H1 (cell line): ENCODE measurements at regions not wholly inside any gene's neighbourhood (a gene's known extent, or its start where the extent isn't known, plus 50 kb on each side); places are given as distances from the start of the nearest gene placed in this dataset.

Experiments used
- CTCF ChIA-PET: fragments of 300-600 bp; sonication (Branson Sonifier 250); formaldehyde crosslinking; loops from one replicate; lab custom pipeline; 2021; ENCODE audit not compliant: partially characterized antibody; lab: Charles Lee
- POLR2A ChIA-PET: fragments of 300-600 bp; sonication (Branson Sonifier 250); formaldehyde crosslinking; loops from one replicate; lab custom pipeline; 2021; ENCODE audit warnings: inconsistent platforms; ENCODE audit not compliant: partially characterized antibody; lab: Charles Lee
- DNase-seq, 2 experiments: peaks; one replicate each; pipeline versions ENCODE4 v3.0.0 to v3.0.0-alpha.2; 2010 to 2022; ENCODE audit warnings: low spot score in 2 of 2, low read depth in 1 of 2, mixed read lengths in 1 of 2
- FAIRE-seq: peaks from 2 replicates; lab custom pipeline; 2011; peaks lifted over from hg19 to GRCh38; lab: Jason Lieb, UNC
- H2AFZ ChIP-seq: 2 replicates; pipeline ENCODE4 v1.8.1; 2012; ENCODE audit warnings: low read length, inconsistent platforms
- H2AK5ac ChIP-seq: 2 replicates; pipeline ENCODE4 v1.6.1; 2013; ENCODE audit warnings: low read depth, low read length
- H2BK120ac ChIP-seq: replicated peaks from 2 replicates; pipeline ENCODE3; 2013; ENCODE audit warnings: low read depth, low read length, inconsistent platforms
- H2BK12ac ChIP-seq: 2 replicates; pipeline ENCODE4 v1.6.1; 2013; ENCODE audit warnings: low read depth, low read length
- H2BK15ac ChIP-seq: 2 replicates; pipeline ENCODE4 v1.6.1; 2013; ENCODE audit warnings: low read length
- H2BK20ac ChIP-seq: 2 replicates; pipeline ENCODE4 v1.6.1; 2013; ENCODE audit warnings: low read length
- H2BK5ac ChIP-seq: 2 replicates; pipeline ENCODE4 v1.6.1; 2013; ENCODE audit warnings: low read depth, low read length
- H3K14ac ChIP-seq: 2 replicates; pipeline ENCODE4 v1.6.1; 2013; ENCODE audit warnings: inconsistent platforms; ENCODE audit not compliant: insufficient read length
- H3K18ac ChIP-seq: 2 replicates; pipeline ENCODE4 v1.6.1; 2013; ENCODE audit warnings: low read length; ENCODE audit errors: extremely low read depth
- H3K23ac ChIP-seq: 2 replicates; pipeline ENCODE4 v1.6.1; 2013; ENCODE audit warnings: inconsistent platforms; ENCODE audit not compliant: insufficient read length
- H3K23me2 ChIP-seq: 2 replicates; pipeline ENCODE4 v1.6.1; 2013; ENCODE audit warnings: low read depth, low read length
- H3K27ac ChIP-seq: 2 replicates; pipeline ENCODE4 v1.6.1; 2011; ENCODE audit warnings: low read depth, low read length, inconsistent platforms
- H3K27me3 ChIP-seq, 4 experiments: replicated peaks in 1 of 4; 1 replicate in 1 of 4; 2 replicates in 3 of 4; pipeline versions ENCODE4 v1.6.1 to v1.8.1; 2011 to 2013; ENCODE audit warnings: low read length in 3 of 4, mild to moderate bottlenecking in 3 of 4, inconsistent platforms in 2 of 4, mixed read lengths in 2 of 4, moderate library complexity in 1 of 4; ENCODE audit not compliant: control insufficient read depth in 3 of 4, insufficient read depth in 3 of 4; ENCODE audit errors: extremely low read depth in 1 of 4
- H3K36me3 ChIP-seq, 4 experiments: 2 replicates each; pipeline versions ENCODE4 v1.6.1 to v1.8.1; 2011 to 2013; ENCODE audit warnings: mild to moderate bottlenecking in 4 of 4, low read length in 3 of 4, moderate library complexity in 2 of 4, control low read depth in 1 of 4, inconsistent platforms in 1 of 4; ENCODE audit not compliant: insufficient read depth in 4 of 4, control insufficient read depth in 2 of 4
- H3K4ac ChIP-seq: replicated peaks from 2 replicates; pipeline ENCODE3; 2013; ENCODE audit warnings: low read length, low read depth, mixed read lengths, inconsistent platforms; ENCODE audit not compliant: insufficient read length
- H3K4me1 ChIP-seq, 4 experiments: replicated peaks in 1 of 4; 1 replicate in 1 of 4; 2 replicates in 3 of 4; pipeline versions ENCODE4 v1.6.1 to v1.8.1; 2011 to 2013; ENCODE audit warnings: low read length in 3 of 4, inconsistent platforms in 2 of 4, mixed read lengths in 1 of 4; ENCODE audit not compliant: insufficient read depth in 4 of 4, control insufficient read depth in 3 of 4
- H3K4me2 ChIP-seq, 2 experiments: 2 replicates each; pipeline versions ENCODE4 v1.6.1 to v1.8.1; 2011 to 2013; ENCODE audit warnings: low read depth in 2 of 2, low read length in 2 of 2, control low read depth in 1 of 2, inconsistent platforms in 1 of 2, mild to moderate bottlenecking in 1 of 2; ENCODE audit not compliant: insufficient read depth in 1 of 2
- H3K4me3 ChIP-seq, 4 experiments: fragments of 200-600, 300-600 bp in 1 of 4; sonication (generic), shearing (Covaris generic), sonication (Bioruptor Twin) in 1 of 4; 2 replicates each; pipeline versions ENCODE4 v1.5.1 to v1.8.1; 2011 to 2016; ENCODE audit warnings: low read length in 4 of 4, low read depth in 3 of 4, control low read depth in 2 of 4, inconsistent platforms in 2 of 4, mild to moderate bottlenecking in 2 of 4, mixed read lengths in 1 of 4, moderate library complexity in 1 of 4; ENCODE audit not compliant: insufficient read depth in 2 of 4; ENCODE audit errors: extremely low read depth in 1 of 4
- H3K56ac ChIP-seq: replicated peaks from 2 replicates; pipeline ENCODE3; 2013; ENCODE audit warnings: low read depth, mild to moderate bottlenecking, mixed read lengths, low read length, inconsistent platforms; ENCODE audit not compliant: insufficient read length
- H3K79me1 ChIP-seq: 2 replicates; pipeline ENCODE4 v1.6.1; 2013; ENCODE audit warnings: low read depth, low read length, control low read depth
- H3K79me2 ChIP-seq, 2 experiments: 2 replicates each; pipeline versions ENCODE4 v1.6.1 to v1.8.1; 2012 to 2013; ENCODE audit warnings: low read length in 2 of 2, mild to moderate bottlenecking in 2 of 2, inconsistent platforms in 1 of 2; ENCODE audit not compliant: insufficient read depth in 2 of 2, control insufficient read depth in 1 of 2
- H3K9ac ChIP-seq, 4 experiments: replicated peaks in 1 of 4; 1 replicate in 1 of 4; 2 replicates in 3 of 4; pipeline versions ENCODE4 v1.6.1 to v1.8.1; 2011 to 2013; ENCODE audit warnings: low read depth in 3 of 4, low read length in 3 of 4, control low read depth in 2 of 4, mild to moderate bottlenecking in 2 of 4, moderate library complexity in 2 of 4, inconsistent platforms in 1 of 4; ENCODE audit errors: extremely low read depth in 1 of 4
- H3K9me3 ChIP-seq, 2 experiments: 2 replicates each; pipeline versions ENCODE4 v1.6.1 to v1.8.1; 2012 to 2013; ENCODE audit warnings: mild to moderate bottlenecking in 2 of 2, moderate library complexity in 2 of 2, control low read depth in 1 of 2, inconsistent platforms in 1 of 2, low read depth in 1 of 2, low read length in 1 of 2, mixed read lengths in 1 of 2; ENCODE audit not compliant: insufficient read depth in 2 of 2
- H4K20me1 ChIP-seq, 2 experiments: replicated peaks in 1 of 2; 2 replicates each; pipeline versions ENCODE3 to v1.8.1; 2011 to 2013; ENCODE audit warnings: inconsistent platforms in 2 of 2, low read length in 2 of 2, mild to moderate bottlenecking in 1 of 2; ENCODE audit not compliant: insufficient read depth in 2 of 2, control insufficient read depth in 1 of 2
- H4K5ac ChIP-seq: 2 replicates; pipeline ENCODE4 v1.6.1; 2013; ENCODE audit warnings: low read length, low read depth, mixed read lengths, inconsistent platforms; ENCODE audit not compliant: insufficient read length
- H4K8ac ChIP-seq: 2 replicates; pipeline ENCODE4 v1.8.0; 2013; ENCODE audit warnings: mild to moderate bottlenecking, moderate library complexity, low read length, inconsistent platforms; ENCODE audit not compliant: insufficient read depth; ENCODE audit errors: extremely low read depth
- H4K91ac ChIP-seq: replicated peaks from 2 replicates; pipeline ENCODE3; 2013; ENCODE audit warnings: low read length, mixed read lengths, inconsistent platforms; ENCODE audit not compliant: insufficient read length
- CEBPB ChIP-seq: IDR thresholded peaks from 2 replicates; pipeline ENCODE4 v1.6.1; 2012; ENCODE audit warnings: low read depth, low read length
- CHD2 ChIP-seq: IDR thresholded peaks from 2 replicates; pipeline ENCODE4 v1.6.1; 2012; ENCODE audit warnings: low read length, improper control_type of control experiment
- CREB1 ChIP-seq: IDR thresholded peaks from 2 replicates; pipeline ENCODE4 v1.6.1; 2012; ENCODE audit warnings: inconsistent platforms
- GABPA ChIP-seq: IDR thresholded peaks from 2 replicates; pipeline ENCODE4 v1.6.1; 2011; ENCODE audit warnings: mild to moderate bottlenecking, low read length, moderate library complexity, borderline replicate concordance; ENCODE audit not compliant: insufficient read depth
- JUND ChIP-seq: IDR thresholded peaks from 2 replicates; pipeline ENCODE4 v1.6.1; 2011; ENCODE audit warnings: mild to moderate bottlenecking, improper control_type of control experiment, low read length
- KDM1A ChIP-seq: fragments of 200-600, 300-600 bp; sonication (generic); IDR thresholded peaks from 2 replicates; pipeline ENCODE4 v1.7.1; 2016; ENCODE audit warnings: mild to moderate bottlenecking, low read length, borderline replicate concordance
- NRF1 ChIP-seq: IDR thresholded peaks from 2 replicates; pipeline ENCODE4 v1.6.1; 2011; ENCODE audit warnings: mild to moderate bottlenecking, low read depth, low read length, improper control_type of control experiment
- POLR2AphosphoS5 ChIP-seq: IDR thresholded peaks from 2 replicates; pipeline ENCODE4 v1.6.1; 2011; ENCODE audit warnings: low read depth, low read length
- RFX5 ChIP-seq: IDR thresholded peaks from 2 replicates; pipeline ENCODE4 v1.6.1; 2011; ENCODE audit warnings: low read depth, low read length, improper control_type of control experiment, borderline replicate concordance
- RNF2 ChIP-seq: fragments of 200-900, 300-1000 bp; sonication (generic); IDR thresholded peaks from 2 replicates; pipeline ENCODE4 v1.7.1; 2016; ENCODE audit warnings: borderline replicate concordance, low read depth, mild to moderate bottlenecking, antibody characterized with exemption, low read length; ENCODE audit not compliant: poor library complexity, severe bottlenecking; ENCODE audit errors: missing control alignments
- SAP30 ChIP-seq: fragments of 300-600 bp; sonication (generic); IDR thresholded peaks from 2 replicates; pipeline ENCODE4 v1.7.1; 2012; ENCODE audit warnings: low read length, moderate library complexity, mild to moderate bottlenecking, inconsistent platforms; ENCODE audit not compliant: insufficient read depth, insufficient replicate concordance
- SIN3A ChIP-seq, 2 experiments: IDR thresholded peaks in 1 of 2; conservative IDR thresholded peaks in 1 of 2; 2 replicates each; pipeline ENCODE4 v1.6.1; 2011 to 2012; ENCODE audit warnings: low read length in 2 of 2, improper control_type of control experiment in 1 of 2, low read depth in 1 of 2, mild to moderate bottlenecking in 1 of 2
- SIRT6 ChIP-seq: IDR thresholded peaks from one replicate; pipeline ENCODE4 v1.7.1; 2012; ENCODE audit warnings: low read length, inconsistent platforms
- SRF ChIP-seq: IDR thresholded peaks from 2 replicates; pipeline ENCODE4 v1.6.1; 2011; ENCODE audit warnings: mild to moderate bottlenecking, low read depth, low read length, moderate library complexity
- SUZ12 ChIP-seq: fragments of 200-600 bp; sonication (generic); IDR thresholded peaks from 2 replicates; pipeline ENCODE4 v1.6.1; 2012; ENCODE audit warnings: mild to moderate bottlenecking, inconsistent platforms, low read length, moderate library complexity, mixed read lengths
- TEAD4 ChIP-seq: IDR thresholded peaks from 2 replicates; pipeline ENCODE4 v1.6.1; 2012; ENCODE audit warnings: low read depth, low read length, inconsistent platforms, mixed read lengths
- WGBS, 2 experiments: shearing (Covaris generic) in 1 of 2; methylation state at CpG; one replicate each; pipeline versions ENCODE4 v1.1.6 to v1.1.7; 2013 to 2015; ENCODE audit warnings: low lambda C conversion rate in 2 of 2, mixed read lengths in 2 of 2, inconsistent platforms in 1 of 2, low coverage in 1 of 2, missing lambda C conversion rate in 1 of 2; ENCODE audit not compliant: insufficient replicate concordance in 2 of 2, insufficient coverage in 1 of 2, insufficient read length in 1 of 2; ENCODE audit errors: extremely low coverage in 1 of 2, missing lambda C conversion rate in 1 of 2; 5-methylcytosine and 5-hydroxymethylcytosine counted together

- Histone ChIP-seq H3K23me2 (no peaks in the 10 kb centered on the region), H2BK20ac (no peak overlapping the region), H2AK5ac (no peak overlapping the region), H4K5ac (no peak overlapping the region), H2AFZ (no peak overlapping the region), H4K91ac (no peak overlapping the region), H4K8ac (no peak overlapping the region), H3K79me1 (no peaks in the 10 kb centered on the region), H3K9ac (no peak overlapping the region), H2BK15ac (no peak overlapping the region), H3K4me1 (no peaks in the 10 kb centered on the region), H3K36me3 (no peaks in the 10 kb centered on the region), H3K23ac (no peak overlapping the region), H2BK12ac (no peak overlapping the region), H3K79me2 (no peaks in the 10 kb centered on the region), H3K18ac (no peak overlapping the region), H3K56ac (no peak overlapping the region), H3K9me3 (no peaks in the 10 kb centered on the region), H3K27me3 (no peaks in the 10 kb centered on the region), H2BK120ac (no peak overlapping the region), H3K4ac (no peak overlapping the region), H3K4me3 (no peak overlapping the region), H3K4me2 (no peak overlapping the region), H3K27ac (no peak overlapping the region), H2BK5ac (no peak overlapping the region), H3K14ac (no peak overlapping the region), H4K20me1 (no peaks in the 10 kb centered on the region)
- DNase-seq (no peak), FAIRE-seq (no peak)
- WGBS, 2 experiments = 87% methylated on average over 4 of the region's 4 CpGs; no CpG with 5 or more reads in 1 of the 2 experiments
- ChIA-PET CTCF (interaction anchor here (1.3 kb wide), 1 partner anchor 199 kb away, joined by 3 read pairs; no protein-coding TSS in a partner anchor), POLR2A (no interaction called here)
- TF ChIP-seq GABPA (no peak), RNF2 (no peak), SIN3A (conservative IDR thresholded peaks at IDR 0.05 in 1 of 2, IDR thresholded peaks at IDR 0.05 in 1 of 2; ENCODE audit: low read depth in 1 of 2, low read length in 2 of 2) (no peak), KDM1A (no peak), TEAD4 (no peak), SIRT6 (no peak), CHD2 (no peak), SAP30 (no peak), SRF (no peak), SUZ12 (no peak), RFX5 (no peak), JUND (no peak), CREB1 (no peak), CEBPB (no peak), POLR2AphosphoS5 (no peak), NRF1 (no peak)
Observed at GRCh38 chrX:20452487-20452886, 185.8 kb upstream of the RPS6KA3 start.
